Activated CD8-positive, alpha-beta memory T cell treated with anti-CD3 and anti-CD28 coated beads for 48 hours (primary cell): ENCODE measurements at regions not wholly inside any gene's neighbourhood (a gene's known extent, or its start where the extent isn't known, plus 50 kb on each side); places are given as distances from the start of the nearest gene placed in this dataset.

Experiments used
- DNase-seq, 3 experiments: peaks; one replicate each; pipeline ENCODE4 v3.0.0-alpha.2; 2020; ENCODE audit warnings: low read depth in 2 of 3, low spot score in 2 of 3

GRCh38 chr18:78580835-78581339, 398.7 kb upstream of the SALL3 start:
- DNase-seq, result no peak

- DNase-seq, result no peak
These were observed 397.4 kb upstream of the SALL3 start for GRCh38 chr18:78582181-78582709.

GRCh38 chr18:78582898-78583738, 396.5 kb upstream of the SALL3 start:
- no peak for DNase-seq

- DNase-seq, result no peak
These were observed 395.7 kb upstream of the SALL3 start for GRCh38 chr18:78583739-78584458.

- DNase-seq, result no peak
These were observed 395.1 kb upstream of the SALL3 start for GRCh38 chr18:78584459-78585022.

- DNase-seq, result no peak
These were observed 393.0 kb upstream of the SALL3 start for GRCh38 chr18:78586586-78586985.

- no peak for DNase-seq
These were observed 392.5 kb upstream of the SALL3 start for GRCh38 chr18:78587096-78587495.

- DNase-seq, result no peak
These were observed 391.7 kb upstream of the SALL3 start for GRCh38 chr18:78587626-78588600.

GRCh38 chr18:78589916-78590437, 389.6 kb upstream of the SALL3 start:
- DNase-seq, result no peak

- DNase-seq, result no peak
These were observed 384.2 kb upstream of the SALL3 start for GRCh38 chr18:78595453-78595852.

GRCh38 chr18:78595924-78596573, 383.6 kb upstream of the SALL3 start:
- no peak for DNase-seq

- DNase-seq, result no peak
These were observed 382.7 kb upstream of the SALL3 start for GRCh38 chr18:78596794-78597345.

GRCh38 chr18:78601349-78601748, 378.3 kb upstream of the SALL3 start:
- DNase-seq, result no peak

- no peak for DNase-seq
These were observed 377.7 kb upstream of the SALL3 start for GRCh38 chr18:78601923-78602322.

GRCh38 chr18:78602430-78602829, 377.2 kb upstream of the SALL3 start:
- DNase-seq, result no peak

GRCh38 chr18:78603102-78603983, 376.3 kb upstream of the SALL3 start:
- no peak for DNase-seq

GRCh38 chr18:78605255-78605654, 374.4 kb upstream of the SALL3 start:
- DNase-seq, result no peak

GRCh38 chr18:78607221-78607620, 372.4 kb upstream of the SALL3 start:
- DNase-seq, result no peak
